HepG2 (cell line): ENCODE measurements at regions not wholly inside any gene's neighbourhood (a gene's known extent, or its start where the extent isn't known, plus 50 kb on each side); places are given as distances from the start of the nearest gene placed in this dataset.

Experiments
- ATAC-seq: fragments of 200-7000 bp; cut with Tn5 transposase; 3 replicates; pipeline ENCODE4 v1.9.1; 2020; ENCODE audit warnings: mild to moderate bottlenecking, moderate library complexity
- BruUV-seq: library from RNA; stranded (reverse); fragments of 400-500 nt; replicated peaks from 2 replicates; lab custom pipeline; 2021; lab: Mats Ljungman, UMichigan
- CTCF ChIA-PET: fragments of 300-600 bp; formaldehyde crosslinking; extraction: SDS; loops from one replicate; lab custom pipeline; 2021; ENCODE audit warnings: low total read pairs, inconsistent platforms, low intra/inter-chr PET ratio; lab: Yijun Ruan, JAX
- POLR2A ChIA-PET: fragments of 350-600 bp; sonication (Branson Sonifier 250); formaldehyde crosslinking; loops from one replicate; lab custom pipeline; 2020; ENCODE audit warnings: antibody characterized with exemption, inconsistent platforms; lab: Yijun Ruan, JAX
- DNase-seq: peaks from one replicate; pipeline ENCODE4 v3.0.0-alpha.2; 2015; ENCODE audit warnings: low spot score
- FAIRE-seq: peaks from 3 replicates; lab custom pipeline; 2011; peaks lifted over from hg19 to GRCh38; lab: Jason Lieb, UNC
- H2AFZ ChIP-seq: one replicate; pipeline ENCODE4 v1.6.1; 2011; ENCODE audit warnings: low read length, inconsistent platforms
- H3K27ac ChIP-seq: fragments of 300-600 bp; 3 replicates; pipeline ENCODE4 v1.8.0; 2011; ENCODE audit warnings: mixed run types, mild to moderate bottlenecking, mixed read lengths, low read length, inconsistent platforms; ENCODE audit not compliant: insufficient read depth; ENCODE audit errors: extremely low read length
- H3K27me3 ChIP-seq, 2 experiments: fragments of 200-600 bp in 1 of 2; 2 replicates in 1 of 2; 3 replicates in 1 of 2; pipeline versions ENCODE4 v1.6.0 to v1.8.0; 2011; ENCODE audit warnings: low read length in 2 of 2, mild to moderate bottlenecking in 2 of 2, moderate library complexity in 2 of 2, inconsistent platforms in 1 of 2; ENCODE audit not compliant: insufficient read depth in 2 of 2, control insufficient read depth in 1 of 2
- H3K36me3 ChIP-seq, 2 experiments: fragments of 200-600 bp in 1 of 2; replicated peaks in 1 of 2; 2 replicates in 1 of 2; 3 replicates in 1 of 2; pipeline versions ENCODE4 v1.5.1 to v1.8.0; 2011; ENCODE audit warnings: low read length in 2 of 2, inconsistent platforms in 1 of 2; ENCODE audit not compliant: insufficient read depth in 2 of 2, control insufficient read depth in 1 of 2
- H3K4me1 ChIP-seq: 2 replicates; pipeline ENCODE4 v1.5.1; 2012; ENCODE audit warnings: low read length, inconsistent platforms; ENCODE audit not compliant: insufficient read depth
- H3K4me2 ChIP-seq: 2 replicates; pipeline ENCODE4 v1.6.0; 2011; ENCODE audit warnings: low read depth, low read length, inconsistent platforms
- H3K4me3 ChIP-seq, 3 experiments: fragments of 200-600 bp in 1 of 3; sonication (generic), shearing (Covaris generic) in 1 of 3; replicated peaks in 1 of 3; 2 replicates each; pipeline ENCODE4 v1.5.1; 2011 to 2016; ENCODE audit warnings: low read length in 3 of 3, inconsistent platforms in 2 of 3, low read depth in 2 of 3, mild to moderate bottlenecking in 2 of 3, control low read depth in 1 of 3, mixed read lengths in 1 of 3; ENCODE audit not compliant: insufficient read depth in 1 of 3
- H3K79me2 ChIP-seq: one replicate; pipeline ENCODE4 v1.6.1; 2011; ENCODE audit warnings: low read length, inconsistent platforms; ENCODE audit not compliant: insufficient read depth
- H3K9ac ChIP-seq: 2 replicates; pipeline ENCODE4 v1.6.0; 2011; ENCODE audit warnings: mild to moderate bottlenecking, low read depth, low read length, inconsistent platforms; ENCODE audit not compliant: insufficient read depth
- H3K9me3 ChIP-seq: 2 replicates; pipeline ENCODE4 v1.5.1; 2012; ENCODE audit warnings: mild to moderate bottlenecking, low read length
- H4K20me1 ChIP-seq: 2 replicates; pipeline ENCODE4 v1.6.0; 2011; ENCODE audit warnings: inconsistent platforms, mild to moderate bottlenecking, low read length, moderate library complexity; ENCODE audit not compliant: insufficient read depth
- MAFK ChIP-seq, 2 experiments: IDR thresholded peaks in 1 of 2; conservative IDR thresholded peaks in 1 of 2; 2 replicates each; pipeline ENCODE4 v1.6.1; 2011; ENCODE audit warnings: improper control_type of control experiment in 2 of 2, low read length in 2 of 2
- MYNN ChIP-seq: sonication (generic); formaldehyde crosslinking; IDR thresholded peaks from 2 replicates; pipeline ENCODE4 v1.4.0; 2020; ENCODE audit warnings: mild to moderate bottlenecking, low read depth, missing genetic modification reagents
- NFKBIZ ChIP-seq: IDR thresholded peaks from 2 replicates; pipeline ENCODE4 v1.6.1; 2018; ENCODE audit warnings: missing genetic modification reagents, missing compliant biosample characterization
- RAD21 ChIP-seq: fragments of 450-650 bp; formaldehyde crosslinking; IDR thresholded peaks from 2 replicates; pipeline ENCODE4 v1.5.0; 2020; ENCODE audit warnings: mild to moderate bottlenecking
- RBAK ChIP-seq: sonication (generic); formaldehyde crosslinking; IDR thresholded peaks from 2 replicates; pipeline ENCODE4 v1.5.1; 2020; ENCODE audit warnings: mild to moderate bottlenecking, missing genetic modification reagents
- SMC3 ChIP-seq: IDR thresholded peaks from 2 replicates; pipeline ENCODE4 v1.6.1; 2011; ENCODE audit warnings: low read length, improper control_type of control experiment
- SRF ChIP-seq: IDR thresholded peaks from 2 replicates; pipeline ENCODE4 v1.6.1; 2011; ENCODE audit warnings: mild to moderate bottlenecking, low read depth, low read length, moderate library complexity
- ZNF160 ChIP-seq: sonication (generic); formaldehyde crosslinking; IDR thresholded peaks from 2 replicates; pipeline ENCODE4 v1.8.0; 2022; ENCODE audit warnings: mild to moderate bottlenecking, inconsistent platforms, missing genetic modification reagents
- ZNF225 ChIP-seq: sonication (generic); formaldehyde crosslinking; IDR thresholded peaks from 2 replicates; pipeline ENCODE4 v1.4.0; 2020; ENCODE audit warnings: mild to moderate bottlenecking, missing genetic modification reagents
- ZNF572 ChIP-seq: sonication (generic); formaldehyde crosslinking; IDR thresholded peaks from 2 replicates; pipeline ENCODE4 v1.5.1; 2020; ENCODE audit warnings: mild to moderate bottlenecking, missing genetic modification reagents
- WGBS: methylation state at CpG from one replicate; pipeline ENCODE4 v1.1.6; 2017; ENCODE audit warnings: low lambda C conversion rate; 5-methylcytosine and 5-hydroxymethylcytosine counted together
- in situ Hi-C: cut with HindIII; loops from 2 replicates; pipeline ENCODE4 v1.10.0; 2017; ENCODE audit warnings: low pct_unique_long_range_greater_than_20kb; ENCODE audit not compliant: extremely low pct_ligation_motif_present
- intact Hi-C: fragments of 100-400 bp; cut with micrococcal nuclease; formaldehyde crosslinking; loops from one replicate; pipeline ENCODE4 v1.10.0; 2022; ENCODE audit not compliant: unreplicated experiment
- TF ChIP-seq, protein P1 (sequence below): IDR thresholded peaks from 2 replicates; pipeline ENCODE4 v1.6.1; 2012; ENCODE audit warnings: low read length, improper control_type of control experiment
- TF ChIP-seq, protein P2 (sequence below): sonication (generic); formaldehyde crosslinking; IDR thresholded peaks from 2 replicates; pipeline ENCODE4 v1.4.0; 2020; ENCODE audit warnings: missing genetic modification reagents

DNA sequence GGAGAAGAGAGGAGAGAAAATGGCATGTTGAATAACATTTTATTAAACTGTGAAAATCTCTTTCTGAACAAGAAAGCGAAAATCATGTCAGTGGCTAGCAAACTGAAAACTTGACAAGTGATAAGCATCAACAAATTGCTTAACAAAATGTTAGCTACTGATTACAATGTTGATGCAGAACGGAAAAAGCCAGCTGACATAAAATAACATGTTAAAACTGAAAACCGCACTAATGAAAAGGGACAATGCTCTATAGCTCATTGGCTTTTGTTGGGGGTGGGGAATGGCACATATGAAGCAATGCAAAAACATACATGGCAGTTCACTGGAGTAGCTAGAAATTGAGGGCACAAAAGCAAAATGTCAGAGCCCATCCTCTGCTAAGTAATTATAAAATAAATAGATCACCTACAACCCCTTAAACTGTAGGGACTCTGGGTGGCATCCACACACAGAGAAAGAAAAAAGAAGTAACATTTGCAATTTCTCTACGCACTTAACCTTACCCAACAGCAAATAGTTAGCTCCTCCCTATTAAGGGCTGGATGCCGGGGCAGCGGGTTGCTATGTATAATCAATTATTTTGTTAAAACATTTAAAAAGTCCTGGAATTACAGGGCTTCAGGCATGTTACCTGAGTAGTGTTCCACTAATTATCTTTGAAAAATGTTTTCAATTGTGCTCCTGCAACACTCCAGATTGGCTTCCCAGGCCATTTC lies 129.2 kb upstream of the USP15 start (continued):
- TF ChIP-seq RAD21 (no peak), SRF (no peak), ZNF160 (CRISPR knock-in tag) (no peak), RBAK (CRISPR knock-in tag) (no peak), ZNF572 (CRISPR knock-in tag) (no peak)

DNA sequence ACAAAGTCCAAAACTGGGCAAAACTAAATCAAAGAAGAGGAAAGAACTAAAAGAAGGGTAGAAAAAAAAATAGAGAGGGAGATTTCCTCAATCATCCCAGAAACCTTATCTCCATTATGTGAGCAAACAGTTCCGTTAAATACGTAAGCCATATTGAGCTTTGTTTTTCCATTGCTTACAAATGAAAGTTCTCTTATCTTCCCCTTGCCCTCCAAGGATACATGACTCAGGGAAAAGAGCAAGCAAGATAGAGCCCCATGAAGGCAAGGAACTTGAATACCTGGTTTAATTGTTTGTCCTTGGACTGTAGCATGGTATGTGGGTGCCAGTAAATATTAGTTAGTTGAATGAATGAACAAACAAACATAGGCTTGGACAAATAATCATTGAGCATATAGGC lies 126.8 kb upstream of the USP15 start:
- H3K4me3 ChIP-seq, result no peak overlapping the region
- intact Hi-C loops, result no loop called here
- no peak for FAIRE-seq
- WGBS, result 32% methylated on average over 2 of the region's 2 CpGs
- no peak overlapping the region for H3K27ac ChIP-seq
- no TSS peak for BruUV-seq
- H3K79me2 ChIP-seq, result no peaks in the 10 kb centered on the region
- no peak for DNase-seq
- no peaks in the 10 kb centered on the region for H3K27me3 ChIP-seq
- TF ChIP-seq SMC3, result no peak
- no peak overlapping the region for H2AFZ ChIP-seq
- H3K9ac ChIP-seq, result no peak overlapping the region
- ATAC-seq, result no peak
- H3K9me3 ChIP-seq, result no peaks in the 10 kb centered on the region
- POLR2A ChIA-PET, result no interaction called here
- CTCF ChIA-PET, result no interaction called here
- in situ Hi-C loops, result no loop called here
- no peaks in the 10 kb centered on the region for H4K20me1 ChIP-seq
- H3K4me1 ChIP-seq, result no peaks in the 10 kb centered on the region
- no peaks in the 10 kb centered on the region for H3K36me3 ChIP-seq
- H3K4me2 ChIP-seq, result no peak overlapping the region

DNA sequence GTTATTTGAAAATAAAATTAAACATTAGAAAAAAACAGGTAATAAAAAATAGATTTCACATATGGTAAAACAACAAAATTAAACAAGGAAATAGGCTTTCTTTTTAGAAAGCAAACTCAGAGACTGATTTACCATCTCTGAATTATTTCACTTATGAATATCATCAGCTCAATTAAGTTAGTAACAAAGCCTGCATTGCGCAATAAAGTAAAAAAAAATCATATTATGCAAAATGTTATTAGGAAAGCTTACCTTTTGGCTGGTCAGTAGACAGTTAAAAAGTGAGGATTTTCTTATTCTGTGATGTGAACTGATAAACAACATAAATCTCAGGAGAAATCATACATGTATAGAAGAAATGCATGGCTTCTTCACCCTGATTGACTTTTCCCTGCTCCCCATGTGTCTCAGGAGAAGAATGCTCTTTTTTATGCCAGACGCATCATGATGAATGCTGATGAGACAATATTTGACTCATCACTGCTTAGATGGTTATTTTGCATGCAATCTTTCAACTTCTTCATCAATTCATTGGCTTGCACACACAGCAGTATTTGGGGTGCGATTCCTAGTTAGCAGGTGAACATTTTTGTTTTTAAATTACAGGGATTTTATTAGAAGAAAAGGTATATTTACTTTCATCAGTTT lies 124.5 kb upstream of the USP15 start:
- POLR2A ChIA-PET, result no interaction called here
- Histone ChIP-seq H3K27me3 (no peaks in the 10 kb centered on the region), H3K27ac (no peak overlapping the region), H3K79me2 (no peaks in the 10 kb centered on the region), H3K4me2 (no peak overlapping the region), H3K36me3 (no peaks in the 10 kb centered on the region), H3K4me3 (no peak overlapping the region), H2AFZ (no peak overlapping the region), H3K9me3 (no peaks in the 10 kb centered on the region), H4K20me1 (no peaks in the 10 kb centered on the region), H3K9ac (no peak overlapping the region), H3K4me1 (no peaks in the 10 kb centered on the region)
- in situ Hi-C loops (no loop called here), intact Hi-C loops (no loop called here)
- ATAC-seq (no peak), FAIRE-seq (no peak), DNase-seq (no peak)
- 5% methylated on average over 3 of the region's 3 CpGs for WGBS
- BruUV-seq, result no TSS peak
- CTCF ChIA-PET, result no interaction called here
- TF ChIP-seq MAFK (conservative IDR thresholded peaks at IDR 0.05 in 1 of 2, IDR thresholded peaks at IDR 0.05 in 1 of 2; ENCODE audit: low read length in 2 of 2), result peak; percentile 55 to 70
- TF ChIP-seq MYNN (CRISPR knock-in tag), result no peak
- TF ChIP-seq, protein P1, sequence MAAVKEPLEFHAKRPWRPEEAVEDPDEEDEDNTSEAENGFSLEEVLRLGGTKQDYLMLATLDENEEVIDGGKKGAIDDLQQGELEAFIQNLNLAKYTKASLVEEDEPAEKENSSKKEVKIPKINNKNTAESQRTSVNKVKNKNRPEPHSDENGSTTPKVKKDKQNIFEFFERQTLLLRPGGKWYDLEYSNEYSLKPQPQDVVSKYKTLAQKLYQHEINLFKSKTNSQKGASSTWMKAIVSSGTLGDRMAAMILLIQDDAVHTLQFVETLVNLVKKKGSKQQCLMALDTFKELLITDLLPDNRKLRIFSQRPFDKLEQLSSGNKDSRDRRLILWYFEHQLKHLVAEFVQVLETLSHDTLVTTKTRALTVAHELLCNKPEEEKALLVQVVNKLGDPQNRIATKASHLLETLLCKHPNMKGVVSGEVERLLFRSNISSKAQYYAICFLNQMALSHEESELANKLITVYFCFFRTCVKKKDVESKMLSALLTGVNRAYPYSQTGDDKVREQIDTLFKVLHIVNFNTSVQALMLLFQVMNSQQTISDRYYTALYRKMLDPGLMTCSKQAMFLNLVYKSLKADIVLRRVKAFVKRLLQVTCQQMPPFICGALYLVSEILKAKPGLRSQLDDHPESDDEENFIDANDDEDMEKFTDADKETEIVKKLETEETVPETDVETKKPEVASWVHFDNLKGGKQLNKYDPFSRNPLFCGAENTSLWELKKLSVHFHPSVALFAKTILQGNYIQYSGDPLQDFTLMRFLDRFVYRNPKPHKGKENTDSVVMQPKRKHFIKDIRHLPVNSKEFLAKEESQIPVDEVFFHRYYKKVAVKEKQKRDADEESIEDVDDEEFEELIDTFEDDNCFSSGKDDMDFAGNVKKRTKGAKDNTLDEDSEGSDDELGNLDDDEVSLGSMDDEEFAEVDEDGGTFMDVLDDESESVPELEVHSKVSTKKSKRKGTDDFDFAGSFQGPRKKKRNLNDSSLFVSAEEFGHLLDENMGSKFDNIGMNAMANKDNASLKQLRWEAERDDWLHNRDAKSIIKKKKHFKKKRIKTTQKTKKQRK, result no peak
- TF ChIP-seq ZNF225, result no peak
- TF ChIP-seq, protein P2, sequence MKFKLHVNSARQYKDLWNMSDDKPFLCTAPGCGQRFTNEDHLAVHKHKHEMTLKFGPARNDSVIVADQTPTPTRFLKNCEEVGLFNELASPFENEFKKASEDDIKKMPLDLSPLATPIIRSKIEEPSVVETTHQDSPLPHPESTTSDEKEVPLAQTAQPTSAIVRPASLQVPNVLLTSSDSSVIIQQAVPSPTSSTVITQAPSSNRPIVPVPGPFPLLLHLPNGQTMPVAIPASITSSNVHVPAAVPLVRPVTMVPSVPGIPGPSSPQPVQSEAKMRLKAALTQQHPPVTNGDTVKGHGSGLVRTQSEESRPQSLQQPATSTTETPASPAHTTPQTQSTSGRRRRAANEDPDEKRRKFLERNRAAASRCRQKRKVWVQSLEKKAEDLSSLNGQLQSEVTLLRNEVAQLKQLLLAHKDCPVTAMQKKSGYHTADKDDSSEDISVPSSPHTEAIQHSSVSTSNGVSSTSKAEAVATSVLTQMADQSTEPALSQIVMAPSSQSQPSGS, result no peak
- no peak for TF ChIP-seq NFKBIZ
